Stimulated activated memory B cell treated with anti-CD40 and anti-IgM and Interleukin-4, amounts not matched to agents 10 μg/mL and 1 μg/mL and 100 μg/mL, for 72 hours (primary cell): ENCODE measurements at regions not wholly inside any gene's neighbourhood (a gene's known extent, or its start where the extent isn't known, plus 50 kb on each side); places are given as distances from the start of the nearest gene placed in this dataset.

Experiments used
- ATAC-seq: fragments of 150-1000 bp; cut with Tn5 transposase; 2 replicates; pipeline ENCODE4 v1.10.0; 2021
- H3K27ac Mint-ChIP-seq: one replicate; pipeline ENCODE4 v1.8.0; 2022; ENCODE audit warnings: mild to moderate bottlenecking, mixed read lengths
- H3K27me3 Mint-ChIP-seq: one replicate; pipeline ENCODE4 v1.8.0; 2022; ENCODE audit warnings: mixed read lengths
- H3K36me3 Mint-ChIP-seq: one replicate; pipeline ENCODE4 v1.8.0; 2022; ENCODE audit warnings: mixed read lengths
- H3K4me1 Mint-ChIP-seq: one replicate; pipeline ENCODE4 v1.8.0; 2022; ENCODE audit warnings: mixed read lengths
- H3K4me3 Mint-ChIP-seq: one replicate; pipeline ENCODE4 v1.8.0; 2022; ENCODE audit warnings: mild to moderate bottlenecking, moderate library complexity, mixed read lengths
- H3K9me3 Mint-ChIP-seq: one replicate; pipeline ENCODE4 v1.8.0; 2022; ENCODE audit warnings: mixed read lengths

GRCh38 chr17:5809056-5809455, 224.7 kb upstream of the NLRP1 start:
- Mint-ChIP-seq H3K9me3 (peaks cover 22% of the 10 kb centered on the region), H3K27me3 (peaks cover 31% of the 10 kb centered on the region), H3K27ac (no peak overlapping the region)

GRCh38 chr17:5809580-5810188, 225.4 kb upstream of the NLRP1 start:
- Mint-ChIP-seq H3K36me3 (peaks cover 9% of the 10 kb centered on the region), H3K4me3 (no peak overlapping the region), H3K4me1 (no peaks in the 10 kb centered on the region), H3K27ac (no peak overlapping the region), H3K9me3 (peaks cover 22% of the 10 kb centered on the region), H3K27me3 (peaks cover 25% of the 10 kb centered on the region)
- no peak for ATAC-seq

More at GRCh38 chr17:5809056-5809455, 224.7 kb upstream of the NLRP1 start:
- peaks cover 9% of the 10 kb centered on the region for H3K36me3 Mint-ChIP-seq
- no peaks in the 10 kb centered on the region for H3K4me1 Mint-ChIP-seq
- no peak overlapping the region for H3K4me3 Mint-ChIP-seq
- no peak for ATAC-seq

DNA sequence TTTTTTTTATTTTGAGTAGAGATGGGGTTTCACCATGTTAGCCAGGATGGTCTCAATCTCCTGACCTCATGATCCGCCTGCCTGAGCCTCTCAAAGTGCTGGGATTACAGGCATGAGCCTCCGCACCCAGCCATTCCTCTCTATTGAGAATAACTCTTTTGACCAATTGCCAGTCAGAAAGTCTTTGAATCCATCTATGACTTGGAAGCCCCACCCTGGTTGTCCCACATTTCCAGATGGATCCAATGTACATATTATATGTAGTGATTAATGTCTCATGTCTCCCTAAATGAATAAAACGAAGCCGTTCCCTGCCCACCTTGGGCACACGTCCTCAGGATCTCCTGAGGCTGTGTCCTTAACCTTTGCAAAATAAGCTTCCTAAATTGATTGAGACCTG, 228.3 kb upstream of the NLRP1 start:
- Mint-ChIP-seq H3K36me3 (peaks cover 9% of the 10 kb centered on the region), H3K4me3 (no peak overlapping the region), H3K9me3 (peaks cover 22% of the 10 kb centered on the region), H3K27ac (no peak overlapping the region), H3K27me3 (peaks cover 19% of the 10 kb centered on the region), H3K4me1 (no peaks in the 10 kb centered on the region)
- no peak for ATAC-seq

DNA sequence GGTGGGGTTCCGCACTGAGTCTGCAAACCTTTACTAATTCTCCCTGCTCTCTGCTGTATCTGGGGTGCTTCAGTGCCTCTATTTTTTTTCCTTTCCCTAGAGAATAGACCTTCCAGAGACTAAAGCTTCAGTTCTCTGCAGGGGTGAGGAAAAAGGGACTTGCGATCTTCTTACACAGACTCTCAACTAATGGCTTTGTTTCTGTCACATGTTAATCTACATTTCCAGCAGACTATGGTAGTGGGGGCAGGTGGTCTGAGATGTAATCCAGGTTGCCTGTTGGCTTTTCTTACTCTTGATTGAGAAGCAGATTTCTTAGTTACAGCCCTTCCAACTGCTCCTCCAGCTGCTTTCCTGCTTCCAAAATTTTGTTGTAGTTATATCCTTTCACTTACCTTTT, 229.0 kb upstream of the NLRP1 start:
- H3K4me3 Mint-ChIP-seq, result no peak overlapping the region
- peaks cover 9% of the 10 kb centered on the region for H3K36me3 Mint-ChIP-seq
- H3K4me1 Mint-ChIP-seq, result no peaks in the 10 kb centered on the region
- H3K9me3 Mint-ChIP-seq, result peaks cover 22% of the 10 kb centered on the region
- no peak for ATAC-seq
- peaks cover 23% of the 10 kb centered on the region for H3K27me3 Mint-ChIP-seq
- H3K27ac Mint-ChIP-seq, result no peak overlapping the region

DNA sequence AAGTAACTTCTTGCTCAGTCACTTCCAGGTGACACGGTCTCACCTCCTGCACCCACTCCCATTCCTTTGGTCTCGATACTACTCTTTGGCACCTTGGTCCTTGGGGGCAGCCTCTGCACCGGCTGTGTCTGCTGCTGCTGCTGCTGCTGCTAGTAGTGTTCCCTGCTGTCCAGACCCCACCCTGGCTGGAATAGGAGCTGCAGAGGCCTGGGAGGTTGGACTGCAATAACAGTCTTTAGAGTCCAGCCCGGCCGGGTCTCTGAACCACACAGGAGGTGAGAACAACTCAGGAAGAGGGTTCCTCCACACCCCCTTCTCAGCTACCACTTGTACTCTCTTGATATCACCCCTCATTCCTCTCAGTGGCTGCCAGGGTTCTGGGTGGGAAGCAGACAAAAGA, 231.1 kb upstream of the NLRP1 start:
- Mint-ChIP-seq H3K9me3 (peaks cover 15% of the 10 kb centered on the region), H3K27ac (no peak overlapping the region)
- ATAC-seq, result no peak

GRCh38 chr17:5816491-5817070, 232.3 kb upstream of the NLRP1 start:
- H3K4me1 Mint-ChIP-seq, result no peaks in the 10 kb centered on the region
- H3K27ac Mint-ChIP-seq, result no peak overlapping the region
- peaks cover 5% of the 10 kb centered on the region for H3K9me3 Mint-ChIP-seq
- H3K4me3 Mint-ChIP-seq, result no peak overlapping the region
- peaks cover 47% of the 10 kb centered on the region for H3K27me3 Mint-ChIP-seq
- H3K36me3 Mint-ChIP-seq, result no peaks in the 10 kb centered on the region
- ATAC-seq, result no peak

More for the DNA sequence above, 231.1 kb upstream of the NLRP1 start:
- H3K27me3 Mint-ChIP-seq, result peaks cover 36% of the 10 kb centered on the region
- no peaks in the 10 kb centered on the region for H3K4me1 Mint-ChIP-seq
- H3K4me3 Mint-ChIP-seq, result no peak overlapping the region
- peaks cover 9% of the 10 kb centered on the region for H3K36me3 Mint-ChIP-seq

DNA sequence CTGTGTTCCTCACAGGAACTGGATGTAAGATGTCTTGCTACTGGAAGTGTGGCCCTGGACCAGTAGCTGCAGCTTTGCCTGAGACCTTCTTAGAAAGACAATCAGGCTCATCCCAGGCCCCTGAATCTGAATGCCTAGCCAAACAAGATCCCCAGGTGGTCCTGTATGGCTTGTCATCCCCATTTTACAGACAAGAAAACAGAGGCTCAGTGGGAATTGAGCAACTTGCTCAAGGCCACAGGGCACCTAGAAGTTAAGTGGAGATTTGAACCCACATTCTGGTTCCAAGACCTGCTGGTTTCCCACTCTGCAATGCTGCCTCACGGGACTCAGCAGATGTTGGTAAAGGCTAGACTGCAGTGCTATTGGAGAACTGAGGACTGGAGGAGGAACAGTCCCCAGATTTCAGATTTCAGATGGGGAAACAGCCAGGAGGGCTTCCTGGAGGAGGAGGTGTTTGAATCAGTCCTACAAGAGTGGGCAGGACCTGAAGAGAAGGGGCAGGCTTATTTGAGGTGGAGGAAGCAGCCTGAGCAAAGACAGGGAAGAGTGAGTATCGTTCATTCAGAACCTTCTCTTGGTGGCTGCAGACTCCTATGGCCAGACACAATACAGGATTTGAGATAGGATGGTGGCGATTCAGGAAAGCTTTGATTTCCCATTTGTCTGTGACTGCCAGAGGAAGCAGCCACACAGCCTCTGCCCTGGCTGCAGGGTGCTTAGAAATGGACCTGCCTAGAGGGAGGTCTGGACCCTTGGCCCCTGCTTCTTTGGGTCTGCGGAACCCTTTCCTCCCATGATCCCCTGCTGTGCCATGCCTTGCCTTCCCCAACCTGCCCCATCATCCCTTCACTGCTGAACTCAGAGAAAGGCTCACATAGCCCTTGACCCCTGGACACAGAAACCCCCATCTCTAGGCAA, 233.4 kb upstream of the NLRP1 start:
- H3K27me3 Mint-ChIP-seq, result peaks cover 48% of the 10 kb centered on the region
- no peak for ATAC-seq
- H3K9me3 Mint-ChIP-seq, result peaks cover 3% of the 10 kb centered on the region
- no peak overlapping the region for H3K27ac Mint-ChIP-seq
- no peak overlapping the region for H3K4me3 Mint-ChIP-seq
- no peaks in the 10 kb centered on the region for H3K4me1 Mint-ChIP-seq
- no peaks in the 10 kb centered on the region for H3K36me3 Mint-ChIP-seq

DNA sequence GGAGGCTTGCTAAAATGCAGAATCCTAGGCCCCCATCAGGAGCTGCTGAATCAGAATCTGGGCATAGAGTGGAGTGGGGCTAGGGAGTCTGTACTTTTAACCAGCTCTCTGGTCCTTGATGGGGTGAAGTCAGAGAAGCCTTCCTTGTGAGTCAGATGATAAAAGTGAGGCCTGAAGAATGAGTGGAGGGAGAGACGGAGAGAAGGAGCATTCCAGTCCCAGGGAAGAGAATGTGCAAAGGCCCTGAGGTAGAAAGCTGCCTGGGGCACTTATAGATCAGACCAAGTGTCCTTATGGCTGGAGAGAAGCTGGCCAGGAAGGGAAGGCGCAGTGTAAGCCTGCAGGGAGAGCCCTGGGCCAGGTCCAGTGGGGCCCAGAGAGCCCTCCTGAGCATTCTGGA, 235.1 kb upstream of the NLRP1 start:
- no peak for ATAC-seq
- Mint-ChIP-seq H3K36me3 (no peaks in the 10 kb centered on the region), H3K27me3 (peaks cover 54% of the 10 kb centered on the region), H3K4me1 (no peaks in the 10 kb centered on the region), H3K9me3 (no peaks in the 10 kb centered on the region), H3K4me3 (no peak overlapping the region), H3K27ac (no peak overlapping the region)

DNA sequence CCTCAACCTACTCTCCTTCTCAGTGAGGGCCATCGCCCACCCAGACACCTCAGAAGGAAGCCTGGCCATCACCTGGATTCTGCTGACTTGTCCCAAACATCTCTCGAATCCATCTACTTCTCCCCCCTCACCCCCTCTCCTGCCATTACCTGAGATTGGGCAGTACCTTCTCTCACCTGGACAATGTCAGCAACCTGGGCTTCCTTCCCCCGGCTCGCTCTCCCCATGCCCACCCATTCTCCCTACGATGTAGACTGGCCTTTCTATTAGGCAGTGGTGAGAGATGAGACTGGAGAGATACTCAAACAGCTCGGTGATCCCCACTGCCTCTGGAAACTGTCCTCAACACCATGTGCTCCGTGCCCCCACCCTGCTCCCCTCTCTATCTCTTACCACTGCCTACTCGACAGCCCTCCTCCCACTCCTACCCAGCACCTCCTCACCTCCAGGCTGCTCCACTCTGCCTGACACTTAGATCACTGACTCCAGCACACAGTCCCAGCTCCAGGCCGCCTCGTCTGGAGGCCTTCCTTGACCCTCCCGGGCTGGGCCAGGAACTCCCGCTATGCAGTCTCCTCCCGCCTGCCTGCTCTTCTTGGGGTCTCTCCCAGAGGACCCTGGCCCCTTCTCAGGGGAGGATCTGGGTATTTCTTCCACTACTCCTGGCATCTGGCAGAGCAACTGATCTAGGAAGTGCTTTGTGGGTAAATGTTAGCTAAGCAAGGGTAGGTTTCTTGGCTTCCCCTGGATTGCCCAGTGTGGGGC, 235.8 kb upstream of the NLRP1 start:
- ATAC-seq, result no peak
- peaks cover 60% of the 10 kb centered on the region for H3K27me3 Mint-ChIP-seq
- no peak overlapping the region for H3K27ac Mint-ChIP-seq
- no peak overlapping the region for H3K4me3 Mint-ChIP-seq
- no peaks in the 10 kb centered on the region for H3K9me3 Mint-ChIP-seq
- no peaks in the 10 kb centered on the region for H3K36me3 Mint-ChIP-seq
- H3K4me1 Mint-ChIP-seq, result no peaks in the 10 kb centered on the region

GRCh38 chr17:5820721-5821456, 236.6 kb upstream of the NLRP1 start:
- H3K27me3 Mint-ChIP-seq, result peaks cover 60% of the 10 kb centered on the region

DNA sequence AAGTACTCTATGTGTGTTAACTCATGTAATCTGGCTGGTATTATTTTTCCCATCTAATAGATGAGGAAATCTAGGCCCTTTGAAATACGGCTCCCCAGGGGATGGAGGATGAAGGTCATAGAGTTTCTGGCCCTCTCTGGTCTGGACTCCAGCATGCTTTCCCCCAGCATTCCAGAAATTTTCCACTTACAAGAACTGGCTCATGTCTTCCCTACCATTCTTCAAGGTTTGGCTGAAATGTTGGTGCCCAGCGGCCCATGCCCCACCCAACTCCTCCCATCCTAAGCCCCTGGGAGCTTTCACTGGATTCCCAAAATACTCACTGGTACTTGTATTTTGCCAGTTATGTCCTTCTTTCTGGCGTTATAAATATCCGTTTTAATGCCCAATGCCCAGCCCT, 237.5 kb upstream of the NLRP1 start:
- Mint-ChIP-seq H3K27ac (no peak overlapping the region), H3K27me3 (peaks cover 59% of the 10 kb centered on the region), H3K4me1 (no peaks in the 10 kb centered on the region), H3K9me3 (no peaks in the 10 kb centered on the region), H3K36me3 (no peaks in the 10 kb centered on the region), H3K4me3 (no peak overlapping the region)
- no peak for ATAC-seq

More at GRCh38 chr17:5820721-5821456, 236.6 kb upstream of the NLRP1 start:
- Mint-ChIP-seq H3K27ac (no peak overlapping the region), H3K4me1 (no peaks in the 10 kb centered on the region), H3K9me3 (no peaks in the 10 kb centered on the region), H3K36me3 (no peaks in the 10 kb centered on the region), H3K4me3 (no peak overlapping the region)
- ATAC-seq, result peak; percentile 49

DNA sequence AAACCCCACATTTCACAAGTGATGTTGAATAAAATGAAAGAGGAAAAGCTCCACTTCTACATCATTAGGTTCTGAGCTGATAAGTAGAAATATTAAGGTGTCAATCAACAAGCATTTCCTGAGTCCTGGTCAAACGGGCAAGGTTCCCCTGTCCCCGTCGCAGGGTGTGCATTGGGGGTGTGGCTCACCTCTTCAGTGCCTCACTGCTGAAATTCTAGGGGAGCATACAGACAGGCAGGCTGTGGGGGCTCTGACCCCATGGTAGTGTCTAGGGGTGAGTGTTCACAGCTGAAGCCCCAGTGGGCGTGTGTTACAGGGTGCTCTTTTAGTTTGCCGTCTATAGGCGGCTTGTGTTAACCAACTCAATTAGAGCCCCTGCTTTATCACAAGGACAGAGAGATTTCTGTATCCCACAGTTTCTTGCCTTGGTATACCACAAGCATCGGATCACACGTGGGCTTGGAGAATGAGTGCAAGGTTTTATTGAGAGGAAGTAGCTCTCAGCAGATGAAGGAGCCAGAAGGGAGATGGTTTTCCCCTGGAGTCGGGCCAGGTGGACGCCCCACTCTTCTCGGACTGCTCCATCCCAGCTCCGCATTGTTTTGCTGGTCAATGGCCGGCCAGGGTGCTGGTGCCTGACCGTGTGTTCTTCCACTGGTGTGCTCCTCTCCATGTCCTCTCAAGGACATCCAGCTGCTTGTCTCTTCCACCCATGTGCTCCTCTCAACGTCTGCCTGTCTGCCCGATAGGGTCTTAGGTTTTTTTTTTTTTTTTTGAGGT, 238.2 kb upstream of the NLRP1 start:
- no peaks in the 10 kb centered on the region for H3K4me1 Mint-ChIP-seq
- ATAC-seq, result no peak
- peaks cover 63% of the 10 kb centered on the region for H3K27me3 Mint-ChIP-seq
- H3K36me3 Mint-ChIP-seq, result no peaks in the 10 kb centered on the region
- H3K9me3 Mint-ChIP-seq, result peaks cover 4% of the 10 kb centered on the region
- no peak overlapping the region for H3K27ac Mint-ChIP-seq
- H3K4me3 Mint-ChIP-seq, result no peak overlapping the region

- Mint-ChIP-seq H3K36me3 (no peaks in the 10 kb centered on the region), H3K27me3 (peaks cover 63% of the 10 kb centered on the region), H3K4me1 (no peaks in the 10 kb centered on the region), H3K9me3 (peaks cover 8% of the 10 kb centered on the region), H3K4me3 (no peak overlapping the region), H3K27ac (no peak overlapping the region)
- no peak for ATAC-seq
Measured at GRCh38 chr17:5823219-5823618, 238.9 kb upstream of the NLRP1 start.

DNA sequence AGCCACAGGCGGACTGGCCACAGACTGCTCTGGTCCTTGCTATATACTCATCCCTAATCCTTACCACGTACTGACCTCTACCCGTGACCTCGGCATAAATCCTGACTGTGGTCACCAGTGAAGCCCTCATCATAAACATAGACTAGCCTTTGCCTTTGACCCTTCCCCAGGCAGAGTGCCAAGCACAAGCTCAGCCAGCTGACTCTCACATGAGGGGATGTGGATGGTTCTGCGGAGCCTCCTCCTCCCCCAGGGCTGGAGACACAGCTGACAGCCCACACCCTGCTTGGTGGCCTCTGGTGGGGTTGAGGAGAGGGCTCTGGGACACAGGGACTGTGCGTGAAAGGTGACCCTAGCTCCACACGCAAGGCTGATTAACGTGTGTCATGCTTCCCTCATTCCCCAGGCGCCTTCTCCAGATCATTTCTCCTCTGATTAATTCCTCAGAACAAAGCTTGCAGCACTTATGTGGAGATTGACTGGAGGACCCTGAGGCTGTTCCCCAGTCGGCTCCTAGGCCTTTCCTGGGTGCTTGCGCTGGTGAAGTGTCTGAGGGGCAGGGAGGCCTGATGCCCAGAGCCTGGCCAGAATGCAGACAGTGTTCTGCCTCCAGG, 241.5 kb upstream of the NLRP1 start:
- Mint-ChIP-seq H3K4me3 (no peak overlapping the region), H3K27me3 (peaks cover 46% of the 10 kb centered on the region), H3K36me3 (no peaks in the 10 kb centered on the region), H3K27ac (no peak overlapping the region), H3K4me1 (no peaks in the 10 kb centered on the region), H3K9me3 (peaks cover 8% of the 10 kb centered on the region)
- ATAC-seq, result no peak
